ENCODE measurements at regions not wholly inside any gene's neighbourhood (a gene's known extent, or its start where the extent isn't known, plus 50 kb on each side); places are given as distances from the start of the nearest gene placed in this dataset.

DNA sequence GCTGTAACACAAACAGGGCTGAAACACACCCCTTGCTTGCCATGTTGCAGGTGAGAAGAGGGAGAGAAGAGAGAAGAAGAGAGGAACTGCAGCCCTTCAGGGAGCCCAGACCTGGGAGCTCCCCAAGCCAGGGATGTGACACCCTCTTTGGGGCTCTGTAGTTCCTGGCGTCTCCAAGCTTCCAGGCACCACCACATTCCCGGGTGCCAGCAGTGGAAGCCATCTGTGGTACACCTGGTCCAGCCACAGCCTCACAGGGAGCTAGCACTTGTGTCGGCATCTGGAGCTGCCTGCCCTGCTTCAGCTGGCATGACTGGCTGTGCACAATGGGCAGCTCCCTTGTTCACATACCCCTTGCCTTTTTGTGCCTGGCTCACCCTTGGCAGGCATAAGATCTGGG lies 182.1 kb downstream of the DEPDC1B start:
- Histone ChIP-seq H3K9me3 (ENCODE audit: insufficient read depth, low read depth, low read length) (no peaks in the 10 kb centered on the region), H4K20me1 (ENCODE audit: insufficient read depth, low read length, poor library complexity, severe bottlenecking) (no peaks in the 10 kb centered on the region), H3K4me2 (ENCODE audit: low read depth, low read length, poor library complexity, severe bottlenecking) (no peak overlapping the region), H3K36me3 (ENCODE audit: insufficient read depth, low read length) (no peaks in the 10 kb centered on the region), H3K9ac (ENCODE audit: low read depth, low read length, poor library complexity, severe bottlenecking) (no peak overlapping the region), H3F3A (ENCODE audit: low read depth) (no peaks in the 10 kb centered on the region), H3K4me1 (ENCODE audit: insufficient read depth, low read length, poor library complexity, severe bottlenecking) (peaks cover 12% of the 10 kb centered on the region), H3K27me3 (ENCODE audit: insufficient read depth, low read length, poor library complexity, severe bottlenecking) (no peaks in the 10 kb centered on the region), H2AFZ (ENCODE audit: low read length) (no peak overlapping the region), H3K9me2 (replicated peaks; ENCODE audit: low read depth, low read length) (no peaks in the 10 kb centered on the region), H3K4me3 (ENCODE audit: low read length, poor library complexity, severe bottlenecking) (no peak overlapping the region), H3K79me2 (ENCODE audit: insufficient read depth, low read length) (no peaks in the 10 kb centered on the region)
- no peak for TF ChIP-seq EZH2phosphoT487 (IDR thresholded peaks at IDR 0.05; ENCODE audit: borderline replicate concordance)
- TF ChIP-seq, protein P1, sequence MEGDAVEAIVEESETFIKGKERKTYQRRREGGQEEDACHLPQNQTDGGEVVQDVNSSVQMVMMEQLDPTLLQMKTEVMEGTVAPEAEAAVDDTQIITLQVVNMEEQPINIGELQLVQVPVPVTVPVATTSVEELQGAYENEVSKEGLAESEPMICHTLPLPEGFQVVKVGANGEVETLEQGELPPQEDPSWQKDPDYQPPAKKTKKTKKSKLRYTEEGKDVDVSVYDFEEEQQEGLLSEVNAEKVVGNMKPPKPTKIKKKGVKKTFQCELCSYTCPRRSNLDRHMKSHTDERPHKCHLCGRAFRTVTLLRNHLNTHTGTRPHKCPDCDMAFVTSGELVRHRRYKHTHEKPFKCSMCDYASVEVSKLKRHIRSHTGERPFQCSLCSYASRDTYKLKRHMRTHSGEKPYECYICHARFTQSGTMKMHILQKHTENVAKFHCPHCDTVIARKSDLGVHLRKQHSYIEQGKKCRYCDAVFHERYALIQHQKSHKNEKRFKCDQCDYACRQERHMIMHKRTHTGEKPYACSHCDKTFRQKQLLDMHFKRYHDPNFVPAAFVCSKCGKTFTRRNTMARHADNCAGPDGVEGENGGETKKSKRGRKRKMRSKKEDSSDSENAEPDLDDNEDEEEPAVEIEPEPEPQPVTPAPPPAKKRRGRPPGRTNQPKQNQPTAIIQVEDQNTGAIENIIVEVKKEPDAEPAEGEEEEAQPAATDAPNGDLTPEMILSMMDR (conservative IDR thresholded peaks at IDR 0.05; ENCODE audit: low read length): no peak

GRCh38 chr5:60517094-60517694 lies 182.8 kb downstream of the DEPDC1B start:
- Histone ChIP-seq H2AFZ (ENCODE audit: low read length) (no peak overlapping the region), H3K4me3 (ENCODE audit: low read length, poor library complexity, severe bottlenecking) (no peak overlapping the region), H4K20me1 (ENCODE audit: insufficient read depth, low read length, poor library complexity, severe bottlenecking) (no peaks in the 10 kb centered on the region), H3F3A (ENCODE audit: low read depth) (no peaks in the 10 kb centered on the region), H3K9me2 (replicated peaks; ENCODE audit: low read depth, low read length) (no peaks in the 10 kb centered on the region), H3K79me2 (ENCODE audit: insufficient read depth, low read length) (no peaks in the 10 kb centered on the region), H3K27me3 (ENCODE audit: insufficient read depth, low read length, poor library complexity, severe bottlenecking) (no peaks in the 10 kb centered on the region), H3K9ac (ENCODE audit: low read depth, low read length, poor library complexity, severe bottlenecking) (no peak overlapping the region), H3K9me3 (ENCODE audit: insufficient read depth, low read depth, low read length) (no peaks in the 10 kb centered on the region), H3K36me3 (ENCODE audit: insufficient read depth, low read length) (no peaks in the 10 kb centered on the region), H3K4me2 (ENCODE audit: low read depth, low read length, poor library complexity, severe bottlenecking) (no peak overlapping the region), H3K4me1 (ENCODE audit: insufficient read depth, low read length, poor library complexity, severe bottlenecking) (peaks cover 10% of the 10 kb centered on the region)
- TF ChIP-seq, protein P1 (conservative IDR thresholded peaks at IDR 0.05; ENCODE audit: low read length): no peak
- no peak for TF ChIP-seq EZH2phosphoT487 (IDR thresholded peaks at IDR 0.05; ENCODE audit: borderline replicate concordance)

GRCh38 chr5:60516688-60517087 lies 183.3 kb downstream of the DEPDC1B start:
- no peaks in the 10 kb centered on the region for H3K9me2 ChIP-seq (replicated peaks; ENCODE audit: low read depth, low read length)
- no peaks in the 10 kb centered on the region for H3F3A ChIP-seq (ENCODE audit: low read depth)
- no peaks in the 10 kb centered on the region for H3K27me3 ChIP-seq (ENCODE audit: insufficient read depth, low read length, poor library complexity, severe bottlenecking)
- H2AFZ ChIP-seq (ENCODE audit: low read length): no peak overlapping the region
- TF ChIP-seq, protein P1 (conservative IDR thresholded peaks at IDR 0.05; ENCODE audit: low read length): no peak
- TF ChIP-seq EZH2phosphoT487 (IDR thresholded peaks at IDR 0.05; ENCODE audit: borderline replicate concordance): no peak
- H3K9ac ChIP-seq (ENCODE audit: low read depth, low read length, poor library complexity, severe bottlenecking): no peak overlapping the region
- H3K4me2 ChIP-seq (ENCODE audit: low read depth, low read length, poor library complexity, severe bottlenecking): no peak overlapping the region
- no peaks in the 10 kb centered on the region for H3K9me3 ChIP-seq (ENCODE audit: insufficient read depth, low read depth, low read length)
- H3K4me1 ChIP-seq (ENCODE audit: insufficient read depth, low read length, poor library complexity, severe bottlenecking): peaks cover 4% of the 10 kb centered on the region
- H3K79me2 ChIP-seq (ENCODE audit: insufficient read depth, low read length): no peaks in the 10 kb centered on the region
- H4K20me1 ChIP-seq (ENCODE audit: insufficient read depth, low read length, poor library complexity, severe bottlenecking): no peaks in the 10 kb centered on the region
- H3K4me3 ChIP-seq (ENCODE audit: low read length, poor library complexity, severe bottlenecking): no peak overlapping the region
- no peaks in the 10 kb centered on the region for H3K36me3 ChIP-seq (ENCODE audit: insufficient read depth, low read length)

Measured in Loucy (cell line).